Right lobe of liver (tissue), 6 donors: ENCODE measurements at regions not wholly inside any gene's neighbourhood (a gene's known extent, or its start where the extent isn't known, plus 50 kb on each side); places are given as distances from the start of the nearest gene placed in this dataset.

ENCODE experiments used
- ATAC-seq, 4 donors: fragments of 200-7000 bp; cut with Tn5 transposase; one replicate each; pipeline ENCODE4 v1.9.1; 2020; ENCODE audit warnings: mild to moderate bottlenecking in 4 of 4, moderate library complexity in 4 of 4
- DNase-seq, 3 donors: peaks; one replicate each; pipeline ENCODE4 v3.0.0-alpha.2; 2020
- H3K27ac ChIP-seq, 3 donors: fragments of 200-600 bp; one replicate each; pipeline ENCODE4 v1.8.0; 2022
- H3K27me3 ChIP-seq, 2 donors: fragments of 200-600 bp; one replicate each; pipeline ENCODE4 v1.8.0; 2022
- H3K36me3 ChIP-seq, 4 donors: fragments of 200-600 bp; sonication (generic) in 1 of 4; one replicate each; pipeline versions ENCODE4 v1.5.1 to v1.8.0; 2017 to 2022; ENCODE audit warnings: control low read depth in 1 of 4
- H3K4me1 ChIP-seq, 4 donors: fragments of 200-600 bp; sonication (generic) in 1 of 4; one replicate each; pipeline versions ENCODE4 v1.5.1 to v1.8.0; 2017 to 2022; ENCODE audit warnings: control low read depth in 1 of 4
- H3K4me3 ChIP-seq, 3 donors: fragments of 200-600 bp; one replicate each; pipeline ENCODE4 v1.8.0; 2022
- H3K9me3 ChIP-seq, 4 donors: fragments of 200-600 bp; sonication (generic) in 1 of 4; one replicate each; pipeline versions ENCODE4 v1.5.1 to v1.8.0; 2017 to 2022; ENCODE audit warnings: control low read depth in 1 of 4
- POLR2A ChIP-seq: fragments of 450-650 bp; IDR thresholded peaks from one replicate; pipeline ENCODE4 v1.6.1; 2017; ENCODE audit warnings: antibody characterized with exemption, mild to moderate bottlenecking
- WGBS: methylation state at CpG from one replicate; pipeline ENCODE4 v1.1.6; 2018; ENCODE audit warnings: low coverage, low lambda C conversion rate; ENCODE audit not compliant: insufficient coverage; ENCODE audit errors: missing lambda C conversion rate; 5-methylcytosine and 5-hydroxymethylcytosine counted together
- intact Hi-C, 2 donors: fragments of 100-400 bp; cut with DNase I; formaldehyde crosslinking; loops; one replicate each; pipeline versions ENCODE4 v1.11.2 to v1.14.1; 2022
- TF ChIP-seq, protein P1 (sequence below), 4 donors: fragments of 200-600 bp in 3 of 4; fragments of 450-650 bp in 1 of 4; IDR thresholded peaks; one replicate each; pipeline versions ENCODE4 v1.5.1 to v1.8.0; 2016 to 2022; ENCODE audit warnings: antibody characterized with exemption in 4 of 4, mild to moderate bottlenecking in 2 of 4
- donor health status: DM: no; HTN: yes; CAD: no.
- donor health status: DM: no; HTN: no; CAD: no.
- donor health status: DM: no; HTN: no; CAD: no.
- donor health status: DM: no; HTN: yes; CAD: no.
- donor health status: DM: no; HTN: yes; CAD: no.

DNA sequence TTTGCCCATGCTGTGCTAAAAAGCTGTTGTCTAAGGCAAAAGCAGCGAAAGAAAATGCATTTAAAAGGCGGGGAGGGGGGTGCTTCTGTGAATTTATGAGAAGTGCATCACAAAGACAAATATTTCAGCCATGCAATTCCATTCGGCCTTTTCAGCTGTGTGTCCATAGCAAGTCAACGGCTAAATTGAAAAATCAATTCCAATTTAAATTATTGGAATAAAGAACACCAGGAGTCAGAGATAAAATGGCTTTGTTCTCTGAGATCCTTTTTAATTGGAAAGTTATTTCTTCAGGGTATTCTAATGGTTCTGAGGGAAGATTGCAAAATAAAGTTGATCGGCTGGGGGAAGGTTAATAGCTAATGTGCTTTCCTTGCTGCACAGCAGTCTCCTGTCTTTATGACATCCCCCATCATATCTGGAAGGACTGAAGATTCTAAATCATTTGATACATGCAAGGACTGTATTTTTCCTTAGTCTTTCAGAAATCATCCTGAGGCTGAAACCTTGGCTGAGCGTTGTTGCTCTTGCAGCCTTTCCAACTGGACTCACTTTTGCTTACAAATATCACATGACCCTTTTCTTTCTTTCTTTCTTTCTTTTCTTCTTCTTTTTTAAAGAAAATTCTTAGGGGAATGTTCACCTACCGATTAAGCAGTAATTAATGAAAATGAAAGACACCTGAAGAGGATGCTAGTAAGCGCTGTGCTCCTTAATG is 647.1 kb downstream of the DACH1 start:
- TF ChIP-seq, protein P1, sequence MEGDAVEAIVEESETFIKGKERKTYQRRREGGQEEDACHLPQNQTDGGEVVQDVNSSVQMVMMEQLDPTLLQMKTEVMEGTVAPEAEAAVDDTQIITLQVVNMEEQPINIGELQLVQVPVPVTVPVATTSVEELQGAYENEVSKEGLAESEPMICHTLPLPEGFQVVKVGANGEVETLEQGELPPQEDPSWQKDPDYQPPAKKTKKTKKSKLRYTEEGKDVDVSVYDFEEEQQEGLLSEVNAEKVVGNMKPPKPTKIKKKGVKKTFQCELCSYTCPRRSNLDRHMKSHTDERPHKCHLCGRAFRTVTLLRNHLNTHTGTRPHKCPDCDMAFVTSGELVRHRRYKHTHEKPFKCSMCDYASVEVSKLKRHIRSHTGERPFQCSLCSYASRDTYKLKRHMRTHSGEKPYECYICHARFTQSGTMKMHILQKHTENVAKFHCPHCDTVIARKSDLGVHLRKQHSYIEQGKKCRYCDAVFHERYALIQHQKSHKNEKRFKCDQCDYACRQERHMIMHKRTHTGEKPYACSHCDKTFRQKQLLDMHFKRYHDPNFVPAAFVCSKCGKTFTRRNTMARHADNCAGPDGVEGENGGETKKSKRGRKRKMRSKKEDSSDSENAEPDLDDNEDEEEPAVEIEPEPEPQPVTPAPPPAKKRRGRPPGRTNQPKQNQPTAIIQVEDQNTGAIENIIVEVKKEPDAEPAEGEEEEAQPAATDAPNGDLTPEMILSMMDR (IDR thresholded peaks at IDR 0.05), result no peak
- TF ChIP-seq POLR2A, result no peak
- intact Hi-C loops, result no loop called here
- DNase-seq, result no peak
- WGBS, result 62% methylated on average over 8 of the region's 8 CpGs
- ATAC-seq, result no peak
- Histone ChIP-seq H3K4me1 (no peaks in the 10 kb centered on the region), H3K9me3 (no peaks in the 10 kb centered on the region), H3K36me3 (no peaks in the 10 kb centered on the region), H3K27ac (no peak overlapping the region), H3K4me3 (no peak overlapping the region), H3K27me3 (no peaks in the 10 kb centered on the region)

DNA sequence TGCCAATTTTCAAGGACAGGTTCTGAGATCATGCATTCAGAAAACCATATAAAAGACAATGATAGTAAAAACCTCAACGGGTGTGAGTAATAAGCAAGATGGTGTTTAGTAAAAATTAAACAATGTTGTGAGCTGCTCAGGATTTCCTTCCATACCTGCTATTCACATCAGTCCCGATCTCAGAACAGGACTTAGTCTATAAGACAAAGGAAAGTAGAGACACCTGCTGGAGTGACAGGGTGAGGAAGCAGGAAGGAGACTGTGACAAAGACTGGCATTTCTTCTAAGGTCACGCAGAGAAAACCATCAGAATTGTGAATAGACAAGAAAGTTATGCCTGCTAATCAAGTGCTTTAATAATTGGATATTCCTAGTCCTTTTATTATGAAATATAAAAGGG is 648.0 kb downstream of the DACH1 start:
- no peaks in the 10 kb centered on the region for H3K4me1 ChIP-seq
- H3K27me3 ChIP-seq, result no peaks in the 10 kb centered on the region
- ATAC-seq (no peak), DNase-seq (no peak)
- no peak for TF ChIP-seq POLR2A
- TF ChIP-seq, protein P1 (IDR thresholded peaks at IDR 0.05), result peak in 2 of 4 donors; percentile 4 to 17
- no peak overlapping the region for H3K4me3 ChIP-seq
- no peaks in the 10 kb centered on the region for H3K36me3 ChIP-seq
- WGBS, result 31% methylated on average over 3 of the region's 3 CpGs
- H3K9me3 ChIP-seq, result no peaks in the 10 kb centered on the region
- intact Hi-C loops, result no loop called here
- H3K27ac ChIP-seq, result no peak overlapping the region

DNA sequence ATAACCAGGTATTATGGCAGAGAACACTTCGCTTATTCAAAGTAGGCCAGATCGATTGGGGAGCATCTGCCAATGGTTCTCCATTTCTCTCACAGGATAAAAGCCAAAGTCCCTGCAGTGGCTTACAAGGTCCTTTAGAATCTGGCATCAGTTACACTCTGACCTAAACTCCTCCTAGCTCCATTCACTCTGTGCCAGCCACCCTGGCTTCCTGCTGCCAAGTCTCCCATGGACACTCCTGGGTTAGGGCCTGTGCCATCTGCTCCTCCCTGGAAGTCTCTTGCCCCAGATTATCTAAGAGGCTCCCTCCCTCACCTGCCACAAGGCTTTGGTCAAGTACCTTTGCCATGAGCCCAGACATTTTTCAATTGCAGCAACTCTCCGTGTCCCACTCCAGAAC is 649.2 kb downstream of the DACH1 start:
- TF ChIP-seq POLR2A, result no peak
- TF ChIP-seq, protein P1 (IDR thresholded peaks at IDR 0.05), result no peak
- WGBS, result 78% methylated on average over 2 of the region's 3 CpGs
- Histone ChIP-seq H3K36me3 (no peaks in the 10 kb centered on the region), H3K4me3 (no peak overlapping the region), H3K4me1 (no peaks in the 10 kb centered on the region), H3K27me3 (no peaks in the 10 kb centered on the region), H3K27ac (no peak overlapping the region), H3K9me3 (no peaks in the 10 kb centered on the region)
- ATAC-seq (peak in 1 of 4 donors; percentile 24), DNase-seq (no peak)
- intact Hi-C loops, result no loop called here

DNA sequence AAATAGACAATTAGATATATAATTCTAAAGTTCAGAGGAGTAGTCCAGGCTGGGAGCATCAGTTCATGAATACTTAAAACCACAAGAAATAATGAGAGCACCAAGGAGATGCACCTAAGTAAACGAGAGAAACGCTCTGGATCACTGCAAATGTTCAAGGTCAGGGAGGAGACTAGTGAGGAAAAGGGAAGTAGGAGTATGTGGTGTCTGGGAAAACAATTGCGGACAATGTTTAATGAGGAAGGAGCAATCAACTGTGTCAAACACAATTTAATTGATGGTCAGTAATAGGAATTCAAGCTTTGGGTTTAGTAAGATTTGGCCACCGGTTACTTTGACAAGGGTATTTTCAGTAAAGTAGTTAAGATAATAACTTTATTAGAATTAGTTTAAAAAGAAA is 652.2 kb downstream of the DACH1 start:
- TF ChIP-seq, protein P1 (IDR thresholded peaks at IDR 0.05), result no peak
- TF ChIP-seq POLR2A, result no peak
- no peak for ATAC-seq
- Histone ChIP-seq H3K27me3 (no peaks in the 10 kb centered on the region), H3K9me3 (no peaks in the 10 kb centered on the region), H3K4me3 (no peak overlapping the region), H3K36me3 (no peaks in the 10 kb centered on the region), H3K27ac (no peak overlapping the region), H3K4me1 (no peaks in the 10 kb centered on the region)
- no peak for DNase-seq
- intact Hi-C loops, result no loop called here
- 72% methylated on average over 4 of the region's 4 CpGs for WGBS
